ENCODE measurements at regions not wholly inside any gene's neighbourhood (a gene's known extent, or its start where the extent isn't known, plus 50 kb on each side); places are given as distances from the start of the nearest gene placed in this dataset.

- in situ Hi-C loops (cut with MboI; ENCODE audit: low sequenced_read_pairs), result no loop called here
Measured at GRCh38 chr21:15514073-15514946, 215.5 kb upstream of the USP25 start.

- in situ Hi-C loops (cut with MboI; ENCODE audit: low sequenced_read_pairs), result no loop called here
Measured at GRCh38 chr21:15515908-15516307, 213.9 kb upstream of the USP25 start.

- in situ Hi-C loops (cut with MboI; ENCODE audit: low sequenced_read_pairs), result no loop called here
Measured at GRCh38 chr21:15517394-15517793, 212.4 kb upstream of the USP25 start.

GRCh38 chr21:15520811-15521643 is 208.8 kb upstream of the USP25 start:
- in situ Hi-C loops (cut with MboI; ENCODE audit: low sequenced_read_pairs), result no loop called here

- in situ Hi-C loops (cut with MboI; ENCODE audit: low sequenced_read_pairs), result no loop called here
Measured at GRCh38 chr21:15521644-15522001, 208.2 kb upstream of the USP25 start.

GRCh38 chr21:15522148-15522547 is 207.6 kb upstream of the USP25 start:
- in situ Hi-C loops (cut with MboI; ENCODE audit: low sequenced_read_pairs), result no loop called here

- in situ Hi-C loops (cut with MboI; ENCODE audit: low sequenced_read_pairs), result no loop called here
Measured at GRCh38 chr21:15524855-15525254, 204.9 kb upstream of the USP25 start.

GRCh38 chr21:15526798-15527197 is 203.0 kb upstream of the USP25 start:
- in situ Hi-C loops (cut with MboI; ENCODE audit: low sequenced_read_pairs), result no loop called here

GRCh38 chr21:15528346-15528745 is 201.4 kb upstream of the USP25 start:
- in situ Hi-C loops (cut with MboI; ENCODE audit: low sequenced_read_pairs), result no loop called here

GRCh38 chr21:15531986-15532385 is 197.8 kb upstream of the USP25 start:
- in situ Hi-C loops (cut with MboI; ENCODE audit: low sequenced_read_pairs), result no loop called here

- in situ Hi-C loops (cut with MboI; ENCODE audit: low sequenced_read_pairs), result no loop called here
Measured at GRCh38 chr21:15533618-15534017, 196.2 kb upstream of the USP25 start.

- in situ Hi-C loops (cut with MboI; ENCODE audit: low sequenced_read_pairs), result no loop called here
Measured at GRCh38 chr21:15534450-15534886, 195.3 kb upstream of the USP25 start.

GRCh38 chr21:15539376-15539775 is 190.4 kb upstream of the USP25 start:
- in situ Hi-C loops (cut with MboI; ENCODE audit: low sequenced_read_pairs), result no loop called here

GRCh38 chr21:15543473-15543872 is 186.3 kb upstream of the USP25 start:
- in situ Hi-C loops (cut with MboI; ENCODE audit: low sequenced_read_pairs), result no loop called here

- in situ Hi-C loops (cut with MboI; ENCODE audit: low sequenced_read_pairs), result no loop called here
Measured at GRCh38 chr21:15549671-15550070, 180.1 kb upstream of the USP25 start.

- in situ Hi-C loops (cut with MboI; ENCODE audit: low sequenced_read_pairs), result no loop called here
Measured at GRCh38 chr21:15552914-15553494, 176.8 kb upstream of the USP25 start.

GRCh38 chr21:15557925-15558324 is 171.9 kb upstream of the USP25 start:
- in situ Hi-C loops (cut with MboI; ENCODE audit: low sequenced_read_pairs), result no loop called here

- in situ Hi-C loops (cut with MboI; ENCODE audit: low sequenced_read_pairs), result no loop called here
Measured at GRCh38 chr21:15558884-15559283, 170.9 kb upstream of the USP25 start.

- in situ Hi-C loops (cut with MboI; ENCODE audit: low sequenced_read_pairs), result no loop called here
Measured at GRCh38 chr21:15559660-15560059, 170.1 kb upstream of the USP25 start.

- in situ Hi-C loops (cut with MboI; ENCODE audit: low sequenced_read_pairs), result no loop called here
Measured at GRCh38 chr21:15560383-15561056, 169.3 kb upstream of the USP25 start.

GRCh38 chr21:15562748-15563147 is 167.0 kb upstream of the USP25 start:
- in situ Hi-C loops (cut with MboI; ENCODE audit: low sequenced_read_pairs), result no loop called here

Measured in HL-60/S4 treated with retinoic acid at 250 ng/mL for 4 days and 3 days (cell line).